ENCODE measurements at regions not wholly inside any gene's neighbourhood (a gene's known extent, or its start where the extent isn't known, plus 50 kb on each side); places are given as distances from the start of the nearest gene placed in this dataset.

DNA sequence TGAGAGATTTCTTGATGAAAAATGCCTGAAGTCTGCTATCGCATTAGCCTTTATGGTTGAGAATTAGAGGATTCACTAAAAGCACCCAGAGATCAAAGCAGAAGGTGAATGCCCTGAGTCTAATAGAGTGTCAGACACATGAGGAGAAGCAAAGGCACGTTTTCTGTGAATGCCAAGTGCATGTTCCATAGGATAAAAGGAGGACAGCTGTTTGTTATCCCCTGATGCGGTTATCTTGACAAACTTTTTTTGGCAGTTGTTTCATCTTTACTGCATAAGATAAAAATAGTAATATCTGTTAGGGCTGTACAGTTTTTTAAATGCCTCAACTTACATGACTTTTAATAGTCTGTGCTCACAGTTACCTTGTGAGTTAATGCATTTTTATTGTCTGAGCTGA is 65.3 kb upstream of the CD96 start:
- no peaks in the 10 kb centered on the region for H3K9me3 Mint-ChIP-seq
- H3K4me3 Mint-ChIP-seq = no peak overlapping the region
- H3K27me3 Mint-ChIP-seq = peaks cover 11 to 13% of the 10 kb centered on the region in 2 donors
- DNase-seq (no peak), ATAC-seq (replicated peaks) (no peak)
- H3K4me1 Mint-ChIP-seq (ENCODE audit: low read depth in 2 of 2) = no peaks in the 10 kb centered on the region
- H3K36me3 Mint-ChIP-seq (ENCODE audit: insufficient read depth) = no peaks in the 10 kb centered on the region
- no peak overlapping the region for H3K27ac Mint-ChIP-seq

DNA sequence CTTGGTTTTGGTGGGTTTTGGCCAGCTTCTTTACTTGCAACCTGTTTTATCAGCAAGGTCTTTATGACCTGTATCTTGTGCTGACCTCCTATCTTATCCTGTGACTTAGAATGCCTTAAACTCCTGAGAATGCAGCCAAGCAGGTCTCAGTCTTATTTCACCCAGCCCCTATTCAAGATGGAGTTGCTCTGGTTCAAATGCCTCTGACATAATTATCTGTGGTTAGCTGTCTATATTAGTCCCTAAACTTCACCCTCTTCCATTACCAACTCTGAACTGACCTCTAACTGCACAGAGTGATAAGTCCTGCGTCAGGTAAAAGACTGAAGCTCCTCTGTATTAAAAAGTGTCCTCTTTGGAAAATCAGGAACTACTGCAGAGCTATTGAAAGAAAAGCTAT is 61.9 kb upstream of the CD96 start:
- Mint-ChIP-seq H3K4me3 (no peak overlapping the region), H3K36me3 (ENCODE audit: insufficient read depth) (no peaks in the 10 kb centered on the region), H3K9me3 (no peaks in the 10 kb centered on the region), H3K27ac (no peak overlapping the region), H3K27me3 (no peaks in the 10 kb centered on the region), H3K4me1 (ENCODE audit: low read depth in 2 of 2) (no peaks in the 10 kb centered on the region)
- DNase-seq (no peak), ATAC-seq (replicated peaks) (no peak)

DNA sequence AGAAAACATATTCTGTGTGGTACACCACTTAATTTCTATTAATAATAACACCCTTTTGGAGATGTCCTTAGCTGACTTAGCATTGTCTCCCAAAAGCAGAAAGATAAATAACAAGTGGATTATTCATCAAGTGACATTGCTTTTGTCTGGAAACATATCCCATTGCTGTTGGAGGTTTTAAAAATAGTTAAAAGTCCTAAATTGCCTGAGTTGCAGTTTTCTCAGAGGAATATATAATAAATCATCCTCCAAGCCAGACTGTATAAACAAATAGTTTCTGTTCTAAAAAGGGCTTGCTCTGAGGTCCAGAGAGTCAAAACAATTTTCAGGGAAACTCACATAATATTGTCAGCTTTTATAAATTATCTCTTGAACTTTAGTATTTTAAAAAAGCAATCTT is 60.4 kb upstream of the CD96 start:
- DNase-seq (no peak), ATAC-seq (replicated peaks) (no peak)
- Mint-ChIP-seq H3K27me3 (no peaks in the 10 kb centered on the region), H3K27ac (no peak overlapping the region), H3K4me1 (ENCODE audit: low read depth in 2 of 2) (no peaks in the 10 kb centered on the region), H3K4me3 (no peak overlapping the region), H3K36me3 (ENCODE audit: insufficient read depth) (no peaks in the 10 kb centered on the region), H3K9me3 (peaks cover 0 to 5% of the 10 kb centered on the region in 2 donors)

DNA sequence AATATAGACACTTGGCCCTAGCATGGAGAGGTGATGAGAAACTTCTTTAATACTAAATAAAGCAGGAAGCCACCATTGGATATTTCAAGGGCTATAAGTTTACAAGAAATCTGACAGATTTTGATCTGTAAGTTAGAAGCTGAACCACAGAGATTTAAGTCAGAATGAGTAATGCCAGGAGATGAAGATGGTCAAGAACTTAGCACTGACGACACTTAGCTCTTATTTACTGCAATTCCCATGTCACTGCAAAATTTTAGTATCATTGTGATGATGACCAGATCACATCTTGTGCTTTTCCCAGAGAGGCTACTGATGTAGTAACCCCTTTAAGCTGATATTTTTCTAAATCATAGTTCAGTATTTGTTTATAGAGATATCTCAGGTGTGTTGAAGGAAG is 59.4 kb upstream of the CD96 start:
- Mint-ChIP-seq H3K27me3 (no peaks in the 10 kb centered on the region), H3K36me3 (ENCODE audit: insufficient read depth) (no peaks in the 10 kb centered on the region), H3K9me3 (peaks cover 3 to 9% of the 10 kb centered on the region in 2 donors), H3K4me1 (ENCODE audit: low read depth in 2 of 2) (no peaks in the 10 kb centered on the region), H3K27ac (no peak overlapping the region), H3K4me3 (no peak overlapping the region)
- DNase-seq (no peak), ATAC-seq (replicated peaks) (no peak)

DNA sequence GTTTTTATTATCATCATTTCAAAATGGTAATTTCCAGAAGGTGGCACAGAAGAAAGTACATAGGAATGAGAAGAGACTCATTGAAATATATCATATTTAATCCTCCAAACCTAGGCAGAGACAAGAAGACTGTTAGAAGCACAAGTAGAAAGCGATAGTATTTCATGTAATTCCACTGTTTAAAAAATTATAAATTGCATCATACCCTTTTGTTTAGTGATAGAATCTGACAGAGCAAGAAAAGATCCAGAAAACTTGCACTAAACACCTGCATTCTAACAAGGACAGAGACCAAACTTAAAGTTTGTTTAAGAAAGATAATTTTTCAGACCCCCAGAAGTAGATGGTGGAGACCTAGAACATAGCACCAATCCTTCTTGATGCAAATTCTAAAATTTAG is 56.9 kb upstream of the CD96 start:
- DNase-seq (no peak), ATAC-seq (replicated peaks) (no peak)
- H3K36me3 Mint-ChIP-seq (ENCODE audit: insufficient read depth) = no peaks in the 10 kb centered on the region
- H3K9me3 Mint-ChIP-seq = peaks cover 3 to 9% of the 10 kb centered on the region in 2 donors
- H3K4me1 Mint-ChIP-seq (ENCODE audit: low read depth in 2 of 2) = no peaks in the 10 kb centered on the region
- H3K4me3 Mint-ChIP-seq = no peak overlapping the region
- no peak overlapping the region for H3K27ac Mint-ChIP-seq
- H3K27me3 Mint-ChIP-seq = no peaks in the 10 kb centered on the region

Data from effector memory CD8-positive, alpha-beta T cell (primary cell).